Liver (tissue), 8 donors: ENCODE measurements at regions not wholly inside any gene's neighbourhood (a gene's known extent, or its start where the extent isn't known, plus 50 kb on each side); places are given as distances from the start of the nearest gene placed in this dataset.

Experiments
- DNase-seq: peaks from one replicate; pipeline ENCODE4 v3.0.0-alpha.2; 2017; ENCODE audit warnings: low spot score
- H3K27ac ChIP-seq, 2 donors: one replicate each; pipeline ENCODE4 v1.7.0; 2013; ENCODE audit warnings: inconsistent platforms in 2 of 2, low read length in 2 of 2, control low read depth in 1 of 2, low read depth in 1 of 2, mild to moderate bottlenecking in 1 of 2
- H3K27me3 ChIP-seq, 4 donors: one replicate each; pipeline versions ENCODE4 v1.6.1 to v1.7.0; 2013; ENCODE audit warnings: low read length in 3 of 4, inconsistent platforms in 1 of 4, mild to moderate bottlenecking in 1 of 4, moderate library complexity in 1 of 4; ENCODE audit not compliant: control insufficient read depth in 4 of 4, insufficient read depth in 4 of 4
- H3K36me3 ChIP-seq, 4 donors: one replicate each; pipeline versions ENCODE4 v1.6.1 to v1.7.0; 2013; ENCODE audit warnings: low read length in 3 of 4, mild to moderate bottlenecking in 3 of 4, low read depth in 1 of 4, moderate library complexity in 1 of 4; ENCODE audit not compliant: control insufficient read depth in 4 of 4, insufficient read depth in 3 of 4
- H3K4me1 ChIP-seq, 4 donors: one replicate each; pipeline versions ENCODE4 v1.6.1 to v1.7.0; 2013; ENCODE audit warnings: low read length in 3 of 4, mild to moderate bottlenecking in 3 of 4, moderate library complexity in 1 of 4; ENCODE audit not compliant: control insufficient read depth in 4 of 4, insufficient read depth in 4 of 4
- H3K4me3 ChIP-seq, 3 donors: one replicate each; pipeline versions ENCODE4 v1.6.1 to v1.7.0; 2013; ENCODE audit warnings: low read length in 3 of 3, control low read depth in 1 of 3, low read depth in 1 of 3, mild to moderate bottlenecking in 1 of 3
- H3K9ac ChIP-seq, 2 donors: one replicate each; pipeline ENCODE4 v1.7.0; 2013; ENCODE audit warnings: low read length in 2 of 2, mild to moderate bottlenecking in 2 of 2, moderate library complexity in 2 of 2, control low read depth in 1 of 2, low read depth in 1 of 2
- H3K9me3 ChIP-seq, 4 donors: one replicate each; pipeline versions ENCODE4 v1.6.1 to v1.7.0; 2013; ENCODE audit warnings: low read length in 3 of 4; ENCODE audit not compliant: control insufficient read depth in 4 of 4
- ATF3 ChIP-seq: IDR thresholded peaks from 2 replicates; pipeline ENCODE4 v1.6.1; 2016; ENCODE audit warnings: antibody characterized with exemption
- EGR1 ChIP-seq, 2 donors: IDR thresholded peaks; 2 replicates each; pipeline ENCODE4 v1.6.1; 2016 to 2018; ENCODE audit warnings: antibody characterized with exemption in 2 of 2, low read depth in 2 of 2
- FOXA1 ChIP-seq: IDR thresholded peaks from 2 replicates; pipeline ENCODE4 v1.6.1; 2016; ENCODE audit warnings: antibody characterized with exemption
- FOXA2 ChIP-seq: IDR thresholded peaks from 2 replicates; pipeline ENCODE4 v1.6.1; 2016; ENCODE audit warnings: antibody characterized with exemption
- GABPA ChIP-seq, 2 donors: IDR thresholded peaks in 1 of 2; conservative IDR thresholded peaks in 1 of 2; 2 replicates each; pipeline ENCODE4 v1.6.1; 2016; ENCODE audit warnings: antibody characterized with exemption in 2 of 2, mild to moderate bottlenecking in 1 of 2, moderate library complexity in 1 of 2
- HNF4A ChIP-seq, 2 donors: conservative IDR thresholded peaks; 2 replicates each; pipeline ENCODE4 v1.6.1; 2016; ENCODE audit warnings: antibody characterized with exemption in 2 of 2, mild to moderate bottlenecking in 2 of 2
- HNF4G ChIP-seq: IDR thresholded peaks from 2 replicates; pipeline ENCODE4 v1.6.1; 2016; ENCODE audit warnings: antibody characterized with exemption
- JUND ChIP-seq, 2 donors: IDR thresholded peaks; 2 replicates each; pipeline ENCODE4 v1.6.1; 2016; ENCODE audit warnings: antibody characterized with exemption in 2 of 2
- NR2F2 ChIP-seq: IDR thresholded peaks from 2 replicates; pipeline ENCODE4 v1.6.1; 2016; ENCODE audit warnings: antibody characterized with exemption
- RAD21 ChIP-seq, 2 donors: IDR thresholded peaks; 2 replicates each; pipeline ENCODE4 v1.6.1; 2016; ENCODE audit warnings: antibody characterized with exemption in 2 of 2, mild to moderate bottlenecking in 2 of 2
- RXRA ChIP-seq, 2 donors: IDR thresholded peaks; 2 replicates each; pipeline ENCODE4 v1.6.1; 2017 to 2018; ENCODE audit warnings: antibody characterized with exemption in 2 of 2, mild to moderate bottlenecking in 1 of 2
- SP1 ChIP-seq: IDR thresholded peaks from 2 replicates; pipeline ENCODE4 v1.6.1; 2018; ENCODE audit warnings: antibody characterized with exemption, mild to moderate bottlenecking
- TAF1 ChIP-seq: conservative IDR thresholded peaks from 2 replicates; pipeline ENCODE4 v1.6.1; 2016; ENCODE audit warnings: antibody characterized with exemption, mild to moderate bottlenecking
- YY1 ChIP-seq: IDR thresholded peaks from 2 replicates; pipeline ENCODE4 v1.6.1; 2016; ENCODE audit warnings: antibody characterized with exemption, mild to moderate bottlenecking
- WGBS: extraction: QIAGEN DNeasy Blood & Tissue Kit; methylation state at CpG from one replicate; pipeline ENCODE4 v1.1.7; 2013; 5-methylcytosine and 5-hydroxymethylcytosine counted together
- TF ChIP-seq, protein P1 (sequence below): fragments of 150-350 bp; IDR thresholded peaks from 2 replicates; pipeline ENCODE4 v1.5.1; 2017; ENCODE audit warnings: improper control_type of control experiment, low read depth, low read length; ENCODE audit not compliant: missing input control
- TF ChIP-seq, protein P2 (sequence below): IDR thresholded peaks from 2 replicates; pipeline ENCODE4 v1.6.1; 2016; ENCODE audit warnings: antibody characterized with exemption, mild to moderate bottlenecking
- TF ChIP-seq, protein P3 (sequence below): IDR thresholded peaks from 2 replicates; pipeline ENCODE4 v1.6.1; 2016; ENCODE audit warnings: antibody characterized with exemption
- TF ChIP-seq, protein P4 (sequence below): IDR thresholded peaks from 2 replicates; pipeline ENCODE4 v1.6.1; 2016; ENCODE audit warnings: antibody characterized with exemption
- donor health status: healthy.
- donor health status: healthy.
- donor health status: healthy.
- donor health status: healthy.
- donor health status: healthy.

- WGBS, result 85% methylated on average over 7 of the region's 7 CpGs
- no peak for TF ChIP-seq ATF3
- no peak for TF ChIP-seq EGR1 (IDR thresholded peaks at IDR 0.05; ENCODE audit: low read depth in 2 of 2)
- no peak for TF ChIP-seq HNF4G
- no peak for TF ChIP-seq SP1
- H3K27ac ChIP-seq, result no peak overlapping the region
- no peaks in the 10 kb centered on the region for H3K36me3 ChIP-seq
- H3K9me3 ChIP-seq, result no peaks in the 10 kb centered on the region
- DNase-seq, result no peak
- H3K4me3 ChIP-seq, result no peak overlapping the region
- H3K27me3 ChIP-seq, result no peaks in the 10 kb centered on the region
- peaks cover 0 to 1% (median 0%) of the 10 kb centered on the region in 4 donors for H3K4me1 ChIP-seq
- H3K9ac ChIP-seq, result no peak overlapping the region
These were observed 76.0 kb upstream of the SLC25A26 start for GRCh38 chr3:66144568-66145407.

DNA sequence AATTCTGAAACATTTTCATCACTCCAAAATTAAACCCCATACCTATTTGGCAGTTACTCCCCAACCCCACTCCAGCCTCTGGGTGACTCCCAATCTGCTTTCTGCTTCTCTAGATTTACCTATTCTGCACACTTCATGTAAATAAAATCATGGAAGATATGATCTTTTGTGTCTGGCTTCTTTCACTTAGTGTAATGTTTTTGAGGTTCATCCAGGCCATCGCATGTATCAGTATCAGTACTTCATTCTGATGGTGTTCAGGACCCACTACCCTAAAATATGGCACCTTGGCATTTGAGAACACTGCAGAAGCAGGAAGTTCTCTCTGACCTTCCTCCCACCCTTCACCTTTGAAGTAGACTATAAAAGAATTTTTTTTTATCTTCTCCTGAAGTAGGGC lies 78.7 kb upstream of the SLC25A26 start:
- no peak overlapping the region for H3K27ac ChIP-seq
- no peaks in the 10 kb centered on the region for H3K27me3 ChIP-seq
- peaks cover 0 to 1% (median 0%) of the 10 kb centered on the region in 4 donors for H3K4me1 ChIP-seq
- H3K9ac ChIP-seq, result no peak overlapping the region
- WGBS, result 95% methylated on average over 1 of the region's 1 CpG
- no peaks in the 10 kb centered on the region for H3K9me3 ChIP-seq
- TF ChIP-seq, protein P1, sequence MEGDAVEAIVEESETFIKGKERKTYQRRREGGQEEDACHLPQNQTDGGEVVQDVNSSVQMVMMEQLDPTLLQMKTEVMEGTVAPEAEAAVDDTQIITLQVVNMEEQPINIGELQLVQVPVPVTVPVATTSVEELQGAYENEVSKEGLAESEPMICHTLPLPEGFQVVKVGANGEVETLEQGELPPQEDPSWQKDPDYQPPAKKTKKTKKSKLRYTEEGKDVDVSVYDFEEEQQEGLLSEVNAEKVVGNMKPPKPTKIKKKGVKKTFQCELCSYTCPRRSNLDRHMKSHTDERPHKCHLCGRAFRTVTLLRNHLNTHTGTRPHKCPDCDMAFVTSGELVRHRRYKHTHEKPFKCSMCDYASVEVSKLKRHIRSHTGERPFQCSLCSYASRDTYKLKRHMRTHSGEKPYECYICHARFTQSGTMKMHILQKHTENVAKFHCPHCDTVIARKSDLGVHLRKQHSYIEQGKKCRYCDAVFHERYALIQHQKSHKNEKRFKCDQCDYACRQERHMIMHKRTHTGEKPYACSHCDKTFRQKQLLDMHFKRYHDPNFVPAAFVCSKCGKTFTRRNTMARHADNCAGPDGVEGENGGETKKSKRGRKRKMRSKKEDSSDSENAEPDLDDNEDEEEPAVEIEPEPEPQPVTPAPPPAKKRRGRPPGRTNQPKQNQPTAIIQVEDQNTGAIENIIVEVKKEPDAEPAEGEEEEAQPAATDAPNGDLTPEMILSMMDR, result no peak
- TF ChIP-seq GABPA (IDR thresholded peaks at IDR 0.05 in 1 of 2, conservative IDR thresholded peaks at IDR 0.05 in 1 of 2) (no peak), RXRA (IDR thresholded peaks at IDR 0.05) (no peak), EGR1 (IDR thresholded peaks at IDR 0.05; ENCODE audit: low read depth in 2 of 2) (no peak), JUND (IDR thresholded peaks at IDR 0.05) (no peak), NR2F2 (no peak), TAF1 (no peak), FOXA2 (no peak), FOXA1 (no peak), RAD21 (IDR thresholded peaks at IDR 0.05) (no peak), HNF4A (conservative IDR thresholded peaks at IDR 0.05) (no peak), HNF4G (no peak), YY1 (no peak), ATF3 (no peak), SP1 (no peak)
- TF ChIP-seq, protein P2, sequence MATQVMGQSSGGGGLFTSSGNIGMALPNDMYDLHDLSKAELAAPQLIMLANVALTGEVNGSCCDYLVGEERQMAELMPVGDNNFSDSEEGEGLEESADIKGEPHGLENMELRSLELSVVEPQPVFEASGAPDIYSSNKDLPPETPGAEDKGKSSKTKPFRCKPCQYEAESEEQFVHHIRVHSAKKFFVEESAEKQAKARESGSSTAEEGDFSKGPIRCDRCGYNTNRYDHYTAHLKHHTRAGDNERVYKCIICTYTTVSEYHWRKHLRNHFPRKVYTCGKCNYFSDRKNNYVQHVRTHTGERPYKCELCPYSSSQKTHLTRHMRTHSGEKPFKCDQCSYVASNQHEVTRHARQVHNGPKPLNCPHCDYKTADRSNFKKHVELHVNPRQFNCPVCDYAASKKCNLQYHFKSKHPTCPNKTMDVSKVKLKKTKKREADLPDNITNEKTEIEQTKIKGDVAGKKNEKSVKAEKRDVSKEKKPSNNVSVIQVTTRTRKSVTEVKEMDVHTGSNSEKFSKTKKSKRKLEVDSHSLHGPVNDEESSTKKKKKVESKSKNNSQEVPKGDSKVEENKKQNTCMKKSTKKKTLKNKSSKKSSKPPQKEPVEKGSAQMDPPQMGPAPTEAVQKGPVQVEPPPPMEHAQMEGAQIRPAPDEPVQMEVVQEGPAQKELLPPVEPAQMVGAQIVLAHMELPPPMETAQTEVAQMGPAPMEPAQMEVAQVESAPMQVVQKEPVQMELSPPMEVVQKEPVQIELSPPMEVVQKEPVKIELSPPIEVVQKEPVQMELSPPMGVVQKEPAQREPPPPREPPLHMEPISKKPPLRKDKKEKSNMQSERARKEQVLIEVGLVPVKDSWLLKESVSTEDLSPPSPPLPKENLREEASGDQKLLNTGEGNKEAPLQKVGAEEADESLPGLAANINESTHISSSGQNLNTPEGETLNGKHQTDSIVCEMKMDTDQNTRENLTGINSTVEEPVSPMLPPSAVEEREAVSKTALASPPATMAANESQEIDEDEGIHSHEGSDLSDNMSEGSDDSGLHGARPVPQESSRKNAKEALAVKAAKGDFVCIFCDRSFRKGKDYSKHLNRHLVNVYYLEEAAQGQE, result no peak
- TF ChIP-seq, protein P3, sequence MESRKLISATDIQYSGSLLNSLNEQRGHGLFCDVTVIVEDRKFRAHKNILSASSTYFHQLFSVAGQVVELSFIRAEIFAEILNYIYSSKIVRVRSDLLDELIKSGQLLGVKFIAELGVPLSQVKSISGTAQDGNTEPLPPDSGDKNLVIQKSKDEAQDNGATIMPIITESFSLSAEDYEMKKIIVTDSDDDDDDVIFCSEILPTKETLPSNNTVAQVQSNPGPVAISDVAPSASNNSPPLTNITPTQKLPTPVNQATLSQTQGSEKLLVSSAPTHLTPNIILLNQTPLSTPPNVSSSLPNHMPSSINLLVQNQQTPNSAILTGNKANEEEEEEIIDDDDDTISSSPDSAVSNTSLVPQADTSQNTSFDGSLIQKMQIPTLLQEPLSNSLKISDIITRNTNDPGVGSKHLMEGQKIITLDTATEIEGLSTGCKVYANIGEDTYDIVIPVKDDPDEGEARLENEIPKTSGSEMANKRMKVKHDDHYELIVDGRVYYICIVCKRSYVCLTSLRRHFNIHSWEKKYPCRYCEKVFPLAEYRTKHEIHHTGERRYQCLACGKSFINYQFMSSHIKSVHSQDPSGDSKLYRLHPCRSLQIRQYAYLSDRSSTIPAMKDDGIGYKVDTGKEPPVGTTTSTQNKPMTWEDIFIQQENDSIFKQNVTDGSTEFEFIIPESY, result no peak
- TF ChIP-seq, protein P4, sequence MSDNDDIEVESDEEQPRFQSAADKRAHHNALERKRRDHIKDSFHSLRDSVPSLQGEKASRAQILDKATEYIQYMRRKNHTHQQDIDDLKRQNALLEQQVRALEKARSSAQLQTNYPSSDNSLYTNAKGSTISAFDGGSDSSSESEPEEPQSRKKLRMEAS, result no peak
- no peaks in the 10 kb centered on the region for H3K36me3 ChIP-seq
- no peak for DNase-seq
- H3K4me3 ChIP-seq, result no peak overlapping the region
